ENCODE measurements at regions not wholly inside any gene's neighbourhood (a gene's known extent, or its start where the extent isn't known, plus 50 kb on each side); places are given as distances from the start of the nearest gene placed in this dataset.
"Not testable (repeated sequence)": the region's sequence is repeated elsewhere in the genome, so short reads cannot be mapped to it uniquely, and the experiment has no call there.

DNA sequence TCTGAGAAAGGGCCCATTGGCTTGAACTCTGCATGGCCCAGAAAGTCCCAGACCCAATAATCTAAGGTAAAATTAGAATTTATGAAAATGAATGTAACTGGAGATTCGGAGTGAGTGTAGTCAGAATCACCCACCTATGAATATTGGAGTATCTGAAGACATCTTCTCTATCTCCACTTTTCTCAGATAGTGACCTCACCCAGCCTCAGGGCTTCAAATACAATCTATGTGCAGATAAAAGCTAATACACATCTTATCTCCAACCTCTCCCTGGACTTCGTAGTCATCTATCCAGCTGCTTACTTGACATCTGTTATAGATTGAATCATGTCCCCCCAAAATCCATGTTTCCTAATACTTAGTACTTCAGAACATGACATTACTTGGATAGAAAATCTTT lies 263.2 kb downstream of the RAD51AP2 start:
- no peak for DNase-seq (ENCODE audit: low spot score)

DNA sequence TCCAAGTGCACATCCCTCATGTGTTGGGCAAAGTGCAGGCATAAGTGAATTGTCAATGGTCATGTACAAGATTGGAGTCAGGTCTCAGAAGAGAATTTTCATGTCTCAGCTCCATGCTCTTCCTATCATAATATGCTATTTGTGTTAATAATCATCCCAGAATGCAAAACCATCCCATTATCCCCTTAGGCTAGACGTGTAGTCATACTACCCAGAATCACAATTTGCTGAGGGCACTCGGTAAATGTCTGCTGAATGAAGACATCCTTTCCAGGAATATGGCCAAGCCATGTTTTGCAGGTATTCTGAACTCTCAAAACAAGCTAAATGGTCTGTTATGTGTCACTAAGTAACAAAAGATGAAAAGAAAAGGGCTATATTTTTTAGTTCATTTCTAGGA lies 263.8 kb downstream of the RAD51AP2 start:
- no peak for DNase-seq (ENCODE audit: low spot score)

DNA sequence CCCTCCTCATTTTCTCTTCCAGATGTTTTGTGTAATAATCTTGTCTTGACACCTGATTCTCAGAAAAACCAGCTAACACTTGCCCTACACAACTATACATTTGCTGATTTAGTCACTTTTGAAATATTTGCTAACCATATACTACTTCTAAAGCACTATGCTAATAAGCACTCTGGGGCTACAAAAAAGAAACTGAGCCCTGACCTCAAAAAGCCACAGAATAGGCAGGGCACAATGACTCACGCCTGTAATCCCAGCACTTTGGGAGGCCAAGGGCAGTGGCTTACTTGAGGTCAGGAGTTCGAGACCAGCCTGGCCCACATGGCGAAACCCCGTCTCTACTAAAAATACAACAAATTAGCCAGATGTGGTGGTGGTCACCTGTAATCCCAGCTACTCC lies 266.0 kb downstream of the RAD51AP2 start:
- DNase-seq (ENCODE audit: low spot score) = no peak

GRCh38 chr2:17251171-17251570 lies 267.1 kb downstream of the RAD51AP2 start:
- DNase-seq (ENCODE audit: low spot score) = no peak

DNA sequence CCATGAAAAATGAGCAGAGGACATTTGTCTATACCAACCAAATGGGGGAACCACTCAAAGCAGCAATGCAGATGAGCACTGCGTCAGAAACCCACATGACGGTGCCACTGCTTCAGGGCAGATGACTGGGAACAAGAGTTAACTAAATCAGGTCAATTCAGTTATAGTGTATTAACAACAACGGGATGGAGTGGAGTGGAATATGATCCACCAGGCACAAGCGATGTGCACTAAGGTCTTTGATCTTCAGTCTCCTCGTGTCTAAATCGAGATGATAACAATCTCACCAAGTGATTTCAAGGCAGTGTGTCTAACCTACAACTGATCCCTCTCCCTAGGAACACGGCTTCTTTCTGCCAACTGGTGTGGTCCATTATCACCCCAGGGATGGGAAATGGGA lies 269.0 kb downstream of the RAD51AP2 start:
- DNase-seq (ENCODE audit: low spot score) = no peak

DNA sequence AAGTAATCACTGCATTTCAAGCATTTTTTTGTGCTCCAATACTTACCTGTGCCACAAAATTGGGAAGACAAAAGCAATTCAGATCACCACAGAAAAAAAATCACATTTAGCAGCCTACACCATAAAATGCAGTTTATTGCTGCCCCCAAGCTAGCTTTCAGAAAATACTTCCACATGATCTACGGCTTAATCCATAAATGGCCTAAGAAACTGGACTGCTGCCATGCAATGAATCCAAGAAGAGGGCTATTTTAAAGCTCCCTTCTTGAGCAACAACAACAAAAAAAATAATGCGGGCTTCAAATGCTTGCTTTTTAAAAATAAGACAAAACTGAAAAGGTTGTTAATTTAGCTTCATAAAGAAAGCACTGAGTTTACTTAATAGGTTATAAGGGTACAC lies 272.3 kb downstream of the RAD51AP2 start:
- DNase-seq (ENCODE audit: low spot score) = no peak

GRCh38 chr2:17242813-17243485 lies 275.3 kb downstream of the RAD51AP2 start:
- DNase-seq (ENCODE audit: low spot score) = no peak

GRCh38 chr2:17239550-17239949 lies 278.7 kb downstream of the RAD51AP2 start:
- DNase-seq (ENCODE audit: low spot score) = no peak

- DNase-seq (ENCODE audit: low spot score) = no peak
These were observed 283.1 kb downstream of the RAD51AP2 start for GRCh38 chr2:17235167-17235566.

- no peak for DNase-seq (ENCODE audit: low spot score)
These were observed 285.3 kb downstream of the RAD51AP2 start for GRCh38 chr2:17232776-17233556.

DNA sequence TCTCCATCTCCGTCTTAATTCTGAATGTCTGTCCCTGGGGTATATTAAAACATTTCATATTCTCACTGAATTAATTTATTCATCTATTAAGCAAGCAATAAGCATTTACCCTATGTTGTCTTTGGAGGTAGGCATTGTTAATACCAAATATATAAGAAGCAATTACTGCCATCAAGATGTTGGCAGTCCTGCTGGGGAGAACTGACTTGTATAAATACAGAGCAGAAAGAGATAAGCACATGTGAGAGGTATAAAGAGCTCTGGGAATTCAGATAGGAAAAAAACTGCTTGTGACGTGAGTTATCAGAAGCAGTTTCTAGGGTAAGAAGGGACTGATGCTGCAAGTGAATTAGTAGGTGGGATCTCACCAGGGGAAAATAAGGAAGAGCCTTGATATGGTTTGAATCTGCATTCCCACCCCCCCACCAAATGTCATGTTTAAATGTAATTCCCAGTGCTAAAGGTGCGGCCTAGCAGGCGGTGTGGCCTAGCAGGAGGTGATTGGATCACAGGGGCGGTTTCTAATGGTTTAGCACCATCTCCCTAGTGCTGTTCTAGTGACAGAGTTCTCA lies 286.8 kb downstream of the RAD51AP2 start:
- no peak for DNase-seq (ENCODE audit: low spot score)

GRCh38 chr2:17229414-17229813 lies 288.8 kb downstream of the RAD51AP2 start:
- no peak for DNase-seq (ENCODE audit: low spot score)

DNA sequence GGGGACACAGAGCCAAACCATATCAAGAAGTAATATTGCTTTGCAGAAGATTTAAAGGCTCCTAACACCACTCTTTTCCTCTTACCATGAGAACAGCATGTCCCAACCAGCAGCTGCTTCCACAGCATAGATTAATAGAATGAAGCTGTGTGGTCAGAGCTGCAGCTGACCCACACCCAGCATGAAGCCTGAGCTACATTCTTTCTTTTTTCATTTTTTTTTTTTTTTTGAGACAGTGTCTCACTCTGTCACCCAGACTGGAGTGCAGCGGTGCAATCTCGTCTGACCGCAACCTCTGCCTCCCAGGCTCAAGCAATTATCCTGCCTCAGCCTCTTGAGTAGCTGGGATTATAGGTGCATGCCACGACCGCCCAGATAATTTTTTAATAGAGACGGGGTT lies 289.8 kb downstream of the RAD51AP2 start:
- DNase-seq (ENCODE audit: low spot score) = no peak

DNA sequence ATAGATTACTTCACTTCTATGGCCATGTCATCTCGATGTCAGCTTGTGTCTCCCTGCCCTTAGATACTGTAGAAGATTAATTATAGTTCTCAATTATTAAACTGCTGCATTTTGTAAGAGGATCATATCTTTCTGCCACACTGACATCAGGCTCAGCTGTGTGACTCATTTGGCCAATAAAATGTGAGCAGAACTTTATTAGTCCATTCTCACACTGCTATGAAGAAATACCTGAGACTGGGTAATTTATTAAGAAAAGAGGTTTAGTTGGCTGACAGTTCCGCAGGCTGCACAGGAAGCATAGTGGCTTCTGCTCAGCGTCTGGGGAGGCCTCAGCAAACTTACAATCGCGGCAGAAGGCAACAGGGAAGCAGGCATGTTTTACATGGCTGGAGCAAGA lies 290.4 kb downstream of the RAD51AP2 start:
- no peak for DNase-seq (ENCODE audit: low spot score)

DNA sequence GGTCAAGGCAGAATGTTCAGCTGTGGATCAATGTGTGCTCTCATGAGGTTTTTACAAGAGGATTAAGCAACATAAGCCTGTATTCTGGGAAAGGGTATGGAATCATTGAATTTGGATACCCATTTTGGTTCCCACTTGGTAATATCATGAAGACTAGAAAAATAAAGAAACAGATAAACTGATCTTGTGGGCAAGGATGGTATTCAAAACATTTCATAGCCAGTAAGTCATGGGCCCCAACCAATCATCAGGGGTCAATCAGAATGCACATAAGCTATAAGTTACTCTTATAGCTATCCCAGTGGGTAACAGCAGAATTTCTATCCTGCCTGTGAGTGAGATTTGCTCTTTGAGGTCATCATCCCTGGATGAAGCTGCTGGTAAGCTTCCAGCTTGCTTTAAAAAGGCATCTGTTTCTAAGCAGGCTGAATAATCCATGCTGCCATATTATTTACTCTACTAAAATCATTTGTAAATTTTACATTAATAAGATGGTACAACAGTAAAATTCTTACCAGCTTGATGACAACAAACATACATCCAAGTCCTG lies 291.2 kb downstream of the RAD51AP2 start:
- no peak for DNase-seq (ENCODE audit: low spot score)

- no peak for DNase-seq (ENCODE audit: low spot score)
These were observed 295.0 kb downstream of the RAD51AP2 start for GRCh38 chr2:17223211-17223610.

DNA sequence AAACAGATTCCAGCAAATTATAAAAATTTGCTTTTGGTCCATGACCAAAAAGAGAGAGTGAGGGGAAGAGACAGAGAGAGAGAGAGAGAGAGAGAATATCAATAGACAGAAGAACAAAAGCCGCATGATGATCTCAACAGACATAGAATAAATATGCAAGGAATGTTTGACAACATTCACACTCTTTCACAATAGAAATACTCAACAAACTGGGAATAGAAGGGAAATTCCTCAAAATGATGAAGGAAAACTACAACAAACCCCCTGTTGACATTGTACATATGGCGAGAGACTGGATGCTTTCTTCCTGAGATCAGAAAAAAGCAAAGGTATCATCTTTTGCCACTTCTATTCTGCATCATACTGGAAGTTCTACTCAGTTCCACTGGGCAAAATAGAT lies 309.7 kb downstream of the RAD51AP2 start:
- no peak for DNase-seq (ENCODE audit: low spot score)

DNA sequence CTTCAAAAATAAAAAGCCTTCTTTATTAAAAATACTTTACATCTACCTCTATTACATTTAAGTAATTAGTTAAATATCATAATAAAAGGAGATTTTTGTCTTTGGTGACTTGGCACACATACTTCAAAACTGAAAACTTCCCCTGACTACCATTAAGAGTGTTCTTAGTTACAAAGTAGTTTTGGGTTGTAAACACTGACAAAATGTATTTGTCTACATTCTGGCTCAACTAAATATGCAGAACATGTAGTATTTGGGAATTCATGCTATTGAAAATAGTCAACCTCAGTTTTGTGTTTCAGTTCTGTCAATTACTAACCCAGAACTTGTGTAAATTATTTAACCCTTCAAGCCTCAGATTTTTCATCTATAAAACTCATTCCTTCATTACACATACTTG lies 311.5 kb downstream of the RAD51AP2 start:
- no peak for DNase-seq (ENCODE audit: low spot score)

- DNase-seq (ENCODE audit: low spot score) = not testable (repeated sequence)
These were observed 314.0 kb downstream of the RAD51AP2 start for GRCh38 chr2:17204214-17204613.

DNA sequence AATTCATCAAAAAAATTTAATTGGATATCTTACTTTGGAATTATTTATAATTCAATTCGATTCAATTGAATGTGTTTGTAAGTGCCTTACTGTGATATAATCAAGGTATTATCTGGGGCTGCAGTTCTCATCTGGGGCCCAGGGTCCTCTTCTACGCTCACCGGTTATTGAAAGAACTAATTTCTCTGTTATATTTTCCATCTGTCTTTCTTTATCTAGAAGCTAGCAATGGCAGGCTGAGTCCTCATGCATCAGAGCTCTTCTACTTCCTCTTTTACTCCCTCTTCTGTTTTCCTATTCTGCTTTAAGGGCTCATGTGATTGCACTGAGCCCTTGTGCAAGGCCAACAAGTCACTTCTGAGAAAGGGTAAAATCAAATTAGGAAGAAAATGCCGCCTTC lies 315.6 kb downstream of the RAD51AP2 start:
- DNase-seq (ENCODE audit: low spot score) = not testable (repeated sequence)

- no peak for DNase-seq (ENCODE audit: low spot score)
These were observed 318.5 kb downstream of the RAD51AP2 start for GRCh38 chr2:17199741-17200140.

- DNase-seq (ENCODE audit: low spot score) = no peak
These were observed 321.9 kb downstream of the RAD51AP2 start for GRCh38 chr2:17196380-17196779.

DNA sequence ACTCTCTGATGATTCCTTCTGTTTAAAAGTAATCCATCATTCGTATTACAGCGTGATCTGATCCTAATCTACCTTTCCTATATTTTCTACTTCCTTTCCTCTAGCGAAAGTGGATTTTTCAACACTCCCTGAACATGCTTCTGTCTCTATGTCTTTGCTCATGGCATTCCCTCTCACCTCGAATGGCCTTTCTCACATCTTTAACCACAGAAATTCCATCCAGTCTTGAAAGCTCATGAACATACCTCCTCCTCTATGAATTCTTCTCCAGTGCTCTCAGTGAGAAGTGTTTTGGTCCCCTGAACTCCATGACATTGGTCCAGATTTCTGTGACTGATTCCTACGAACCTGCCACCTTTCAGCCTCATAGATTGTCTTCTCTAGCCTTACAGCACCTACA lies 323.2 kb downstream of the RAD51AP2 start:
- no peak for DNase-seq (ENCODE audit: low spot score)
